ENCODE measurements at regions not wholly inside any gene's neighbourhood (a gene's known extent, or its start where the extent isn't known, plus 50 kb on each side); places are given as distances from the start of the nearest gene placed in this dataset.

DNA sequence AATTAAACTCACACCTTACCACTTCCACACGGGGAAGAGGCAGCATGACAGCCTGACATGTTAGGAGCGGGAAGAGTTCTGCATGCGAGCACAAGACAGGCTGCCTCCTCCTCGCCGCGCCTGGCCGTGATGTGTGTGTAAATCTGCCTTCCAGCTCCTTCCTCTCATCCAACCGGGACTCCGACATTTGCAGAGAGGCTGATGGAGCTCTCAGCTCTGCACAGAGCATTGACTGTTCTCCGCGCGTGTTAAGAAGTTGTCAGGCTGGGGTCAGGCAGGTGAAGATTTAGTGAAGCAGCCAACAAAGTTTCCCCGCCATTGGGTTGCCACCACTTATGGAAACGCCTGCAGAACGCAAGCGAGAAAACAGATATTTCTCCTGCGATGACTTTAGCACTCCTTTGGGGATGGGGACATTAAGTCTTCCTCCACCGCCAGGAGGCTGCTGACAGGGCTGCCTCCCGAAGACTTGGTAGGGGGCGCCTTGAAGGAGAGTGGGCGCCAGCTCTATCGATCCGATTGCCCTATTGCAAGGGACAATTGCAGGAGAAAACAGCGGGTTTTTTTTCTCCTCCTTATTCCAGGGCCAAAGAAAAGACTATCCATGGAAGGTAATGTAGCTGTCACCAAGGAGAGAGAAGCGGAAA is 213.9 kb upstream of the TSHZ3 start:
- no peak for ATAC-seq
- no peak overlapping the region for H3K27ac ChIP-seq
- 84 to 90% methylated on average over 13 to 16 of the region's 25 CpGs for WGBS, 2 donors (ENCODE audit: low coverage in 1 of 2)

DNA sequence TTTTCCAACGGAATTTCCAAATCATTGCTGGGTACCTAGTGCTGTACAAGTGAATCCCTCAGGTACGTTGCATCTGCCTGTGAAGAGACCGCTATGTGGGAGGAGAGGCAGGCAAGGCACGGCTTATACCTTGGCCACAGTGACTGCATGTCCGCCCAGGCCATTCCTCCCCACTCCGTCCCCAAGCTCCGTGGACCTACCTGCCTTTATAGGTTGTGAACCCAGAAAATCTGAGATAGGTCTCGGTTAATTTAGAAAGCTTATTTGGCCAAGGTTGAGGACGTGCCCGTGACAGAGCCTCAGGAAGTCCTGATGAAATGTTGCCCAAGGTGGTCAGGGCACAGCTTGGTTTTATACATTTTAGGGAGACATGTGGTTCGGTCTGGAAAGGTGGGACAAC is 218.5 kb upstream of the TSHZ3 start:
- no peak for ATAC-seq
- Histone ChIP-seq H3K36me3 (no peaks in the 10 kb centered on the region), H3K4me3 (no peak overlapping the region), H3K27me3 (no peaks in the 10 kb centered on the region), H3K9me3 (peaks cover 0 to 6% (median 0%) of the 10 kb centered on the region in 3 donors), H3K4me1 (no peaks in the 10 kb centered on the region), H3K27ac (no peak overlapping the region)
- 79 to 86% methylated on average over 4 to 8 of the region's 11 CpGs for WGBS, 2 donors (ENCODE audit: low coverage in 1 of 2)
- TF ChIP-seq POLR2A (IDR thresholded peaks at IDR 0.05) (no peak), POLR2AphosphoS5 (IDR thresholded peaks at IDR 0.05) (no peak), EP300 (IDR thresholded peaks at IDR 0.05) (no peak)
- TF ChIP-seq, protein P1, sequence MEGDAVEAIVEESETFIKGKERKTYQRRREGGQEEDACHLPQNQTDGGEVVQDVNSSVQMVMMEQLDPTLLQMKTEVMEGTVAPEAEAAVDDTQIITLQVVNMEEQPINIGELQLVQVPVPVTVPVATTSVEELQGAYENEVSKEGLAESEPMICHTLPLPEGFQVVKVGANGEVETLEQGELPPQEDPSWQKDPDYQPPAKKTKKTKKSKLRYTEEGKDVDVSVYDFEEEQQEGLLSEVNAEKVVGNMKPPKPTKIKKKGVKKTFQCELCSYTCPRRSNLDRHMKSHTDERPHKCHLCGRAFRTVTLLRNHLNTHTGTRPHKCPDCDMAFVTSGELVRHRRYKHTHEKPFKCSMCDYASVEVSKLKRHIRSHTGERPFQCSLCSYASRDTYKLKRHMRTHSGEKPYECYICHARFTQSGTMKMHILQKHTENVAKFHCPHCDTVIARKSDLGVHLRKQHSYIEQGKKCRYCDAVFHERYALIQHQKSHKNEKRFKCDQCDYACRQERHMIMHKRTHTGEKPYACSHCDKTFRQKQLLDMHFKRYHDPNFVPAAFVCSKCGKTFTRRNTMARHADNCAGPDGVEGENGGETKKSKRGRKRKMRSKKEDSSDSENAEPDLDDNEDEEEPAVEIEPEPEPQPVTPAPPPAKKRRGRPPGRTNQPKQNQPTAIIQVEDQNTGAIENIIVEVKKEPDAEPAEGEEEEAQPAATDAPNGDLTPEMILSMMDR (IDR thresholded peaks at IDR 0.05) = no peak

More for the DNA sequence above, 213.9 kb upstream of the TSHZ3 start:
- Histone ChIP-seq H3K27me3 (no peaks in the 10 kb centered on the region), H3K36me3 (no peaks in the 10 kb centered on the region), H3K9me3 (peaks cover 0 to 19% (median 0%) of the 10 kb centered on the region in 3 donors), H3K4me1 (no peaks in the 10 kb centered on the region), H3K4me3 (no peak overlapping the region)
- TF ChIP-seq POLR2AphosphoS5 (IDR thresholded peaks at IDR 0.05) (no peak), POLR2A (IDR thresholded peaks at IDR 0.05) (no peak), EP300 (IDR thresholded peaks at IDR 0.05) (no peak)
- TF ChIP-seq, protein P1 (IDR thresholded peaks at IDR 0.05) = no peak

GRCh38 chr19:31568724-31569123 is 219.5 kb upstream of the TSHZ3 start:
- Histone ChIP-seq H3K27ac (no peak overlapping the region), H3K4me1 (no peaks in the 10 kb centered on the region), H3K9me3 (peaks cover 0 to 6% (median 0%) of the 10 kb centered on the region in 3 donors), H3K4me3 (no peak overlapping the region), H3K27me3 (no peaks in the 10 kb centered on the region), H3K36me3 (no peaks in the 10 kb centered on the region)
- TF ChIP-seq EP300 (IDR thresholded peaks at IDR 0.05) = no peak
- TF ChIP-seq, protein P1 (IDR thresholded peaks at IDR 0.05) = no peak
- TF ChIP-seq POLR2AphosphoS5 (IDR thresholded peaks at IDR 0.05) = no peak
- TF ChIP-seq POLR2A (IDR thresholded peaks at IDR 0.05) = no peak
- WGBS, 2 donors (ENCODE audit: low coverage in 1 of 2) = 85% methylated on average over 4 of the region's 6 CpGs; no CpG with 5 or more reads in 1 of the 2 donors
- ATAC-seq = no peak

DNA sequence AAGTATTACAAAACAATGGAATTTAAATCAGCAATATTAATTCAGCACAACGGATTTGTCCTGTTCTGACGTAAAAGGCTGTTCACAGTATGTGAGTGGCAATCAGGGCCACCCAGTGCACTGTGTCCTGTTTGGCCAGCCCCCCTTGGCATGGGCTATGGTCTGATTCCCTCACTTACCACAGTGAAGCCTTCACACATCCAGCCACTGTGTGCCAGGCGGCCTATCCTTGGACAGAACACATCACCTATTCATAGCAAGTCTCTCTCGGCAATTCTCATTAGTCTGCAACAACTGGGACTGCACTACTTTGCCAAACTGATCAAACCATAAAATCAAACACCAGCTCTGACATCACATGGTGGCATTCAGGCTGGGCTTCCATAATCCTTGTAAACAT is 221.5 kb upstream of the TSHZ3 start:
- Histone ChIP-seq H3K36me3 (no peaks in the 10 kb centered on the region), H3K4me3 (no peak overlapping the region), H3K4me1 (no peaks in the 10 kb centered on the region), H3K9me3 (peaks cover 0 to 6% (median 0%) of the 10 kb centered on the region in 3 donors), H3K27me3 (no peaks in the 10 kb centered on the region), H3K27ac (no peak overlapping the region)
- no peak for ATAC-seq
- TF ChIP-seq POLR2A (IDR thresholded peaks at IDR 0.05) (no peak), POLR2AphosphoS5 (IDR thresholded peaks at IDR 0.05) (no peak), EP300 (IDR thresholded peaks at IDR 0.05) (no peak)
- TF ChIP-seq, protein P1 (IDR thresholded peaks at IDR 0.05) = no peak
- WGBS, 2 donors (ENCODE audit: low coverage in 1 of 2) = 58 to 72% methylated on average over 3 to 4 of the region's 4 CpGs

Measured in gastroesophageal sphincter (tissue), 4 donors.